Left lobe of liver (tissue), 2 donors: ENCODE measurements at regions not wholly inside any gene's neighbourhood (a gene's known extent, or its start where the extent isn't known, plus 50 kb on each side); places are given as distances from the start of the nearest gene placed in this dataset.

Source experiments
- ATAC-seq: fragments of 200-7000 bp; cut with Tn5 transposase; one replicate; pipeline ENCODE4 v1.9.1; 2020; ENCODE audit warnings: mild to moderate bottlenecking, moderate library complexity
- DNase-seq: peaks from one replicate; pipeline ENCODE4 v3.0.0-alpha.2; 2020; ENCODE audit warnings: low spot score
- donor health status: DM: no; HTN: no; CAD: no; lungs with moderate emphysema.
- donor health status: DM: no; HTN: yes; CAD: no.

DNA sequence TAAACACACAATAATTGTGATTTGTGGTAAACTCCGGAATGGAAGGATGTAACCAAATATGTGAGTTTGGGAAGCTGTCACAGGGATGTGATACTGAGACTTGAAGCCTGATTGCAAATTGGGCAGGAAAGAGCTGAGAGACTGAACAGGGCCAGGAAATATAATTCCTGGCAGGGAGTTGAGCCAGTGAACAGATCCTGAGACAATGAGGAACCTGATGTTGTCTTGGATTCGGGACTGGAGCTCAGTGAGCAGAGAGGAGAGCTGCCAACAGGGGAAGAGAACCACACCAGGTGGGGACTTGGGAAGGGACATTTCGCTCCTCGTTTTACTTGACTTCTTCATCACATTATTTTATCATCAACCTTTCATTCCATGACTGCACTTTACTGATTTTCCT is 386.0 kb downstream of the TLL1 start:
- ATAC-seq = no peak
- no peak for DNase-seq

- DNase-seq (no peak), ATAC-seq (no peak)
Measured at GRCh38 chr4:166274136-166274761, 401.2 kb downstream of the TLL1 start.

DNA sequence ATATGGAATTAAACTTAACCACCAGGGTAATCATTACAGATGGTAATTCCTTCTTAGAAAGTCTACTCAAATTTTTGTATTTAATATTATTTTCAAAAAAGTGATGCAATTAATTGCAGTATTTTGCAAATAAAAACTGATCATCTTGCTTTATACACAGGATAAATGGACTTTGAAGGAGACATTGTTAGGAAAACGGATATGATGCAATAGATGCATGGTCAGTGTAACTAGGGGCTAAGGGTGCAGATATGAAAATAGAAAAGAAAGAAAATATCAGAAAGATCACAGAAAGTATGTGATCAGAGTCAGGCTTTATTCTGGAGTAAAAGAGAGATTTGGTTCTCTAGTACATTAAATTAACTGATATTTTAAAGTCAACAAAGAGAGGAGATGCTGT is 401.7 kb downstream of the TLL1 start:
- no peak for ATAC-seq
- no peak for DNase-seq

GRCh38 chr4:166277401-166277800 is 404.4 kb downstream of the TLL1 start:
- DNase-seq (no peak), ATAC-seq (no peak)

- ATAC-seq (no peak), DNase-seq (no peak)
Measured at GRCh38 chr4:166277853-166278252, 404.8 kb downstream of the TLL1 start.

DNA sequence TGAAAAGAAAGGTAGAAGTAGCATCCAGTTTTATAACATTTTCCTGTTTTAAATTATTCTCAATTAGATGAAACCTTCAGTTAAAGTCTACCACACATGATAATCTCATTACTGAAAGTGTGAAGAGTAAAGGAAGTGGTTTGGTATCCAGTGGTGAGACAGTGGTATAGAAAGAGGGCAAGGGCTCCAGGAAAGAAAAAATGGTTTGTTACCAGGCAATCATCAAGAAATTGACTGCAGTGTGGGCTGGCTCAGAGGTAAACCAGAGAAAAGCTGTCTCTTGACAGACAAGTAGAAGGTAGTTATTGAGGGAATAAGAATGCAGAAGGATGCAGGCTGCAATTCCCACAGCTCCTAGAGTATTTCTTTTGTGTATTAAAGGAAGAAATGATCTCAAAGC is 406.2 kb downstream of the TLL1 start:
- DNase-seq (no peak), ATAC-seq (no peak)

- ATAC-seq = no peak
- no peak for DNase-seq
Measured at GRCh38 chr4:166280642-166281041, 407.6 kb downstream of the TLL1 start.

DNA sequence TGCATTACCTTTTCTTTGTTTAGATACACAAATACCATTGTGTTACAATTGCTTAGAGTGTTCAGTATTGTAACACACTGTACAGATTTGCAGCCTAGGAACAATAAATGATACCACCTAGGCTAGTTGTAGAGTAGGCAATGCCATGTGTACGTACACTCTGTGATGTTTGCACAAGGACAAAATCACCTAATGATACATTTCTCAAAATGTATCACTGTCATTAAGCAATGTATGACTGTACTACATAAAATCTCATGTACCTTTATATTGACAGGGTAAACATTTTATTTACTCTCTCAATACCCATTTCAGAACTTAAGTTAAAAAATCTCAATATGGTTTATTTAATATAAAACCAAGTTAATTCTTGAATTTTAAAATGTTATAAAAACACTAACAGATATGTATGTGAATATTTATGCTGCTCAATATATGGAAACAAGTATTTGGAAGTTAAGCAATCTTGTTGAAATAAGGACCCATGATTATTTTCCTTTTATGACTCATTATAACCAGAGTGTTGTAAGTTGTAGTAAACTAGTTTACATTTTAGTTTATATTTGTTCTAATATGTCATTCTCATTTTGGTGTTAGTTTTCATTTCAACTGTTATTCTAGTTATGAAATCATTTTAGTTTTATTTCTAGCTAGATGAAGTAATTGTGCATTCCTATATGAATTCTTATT is 409.2 kb downstream of the TLL1 start:
- DNase-seq = no peak

GRCh38 chr4:166284221-166284620 is 411.2 kb downstream of the TLL1 start:
- DNase-seq = no peak
- ATAC-seq = no peak

More for the DNA sequence above, 409.2 kb downstream of the TLL1 start:
- ATAC-seq = no peak

DNA sequence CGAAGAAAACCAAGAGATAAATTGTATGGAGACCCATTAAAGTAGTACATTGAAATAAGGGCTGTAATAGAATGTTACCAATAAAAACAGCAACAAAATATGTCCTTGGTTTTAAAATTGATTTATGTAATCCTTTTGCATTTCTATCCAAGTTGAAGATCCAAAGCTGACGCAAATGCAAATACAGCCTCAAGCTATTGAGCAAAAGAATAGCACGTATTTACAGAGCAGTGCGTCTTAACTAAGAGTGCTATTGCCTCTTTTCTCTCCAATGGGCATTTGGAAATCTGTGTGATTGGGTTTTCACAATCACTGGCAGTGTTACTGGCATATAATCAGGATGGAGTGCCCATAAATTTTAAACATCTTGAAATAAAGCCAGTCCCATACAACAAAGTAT is 417.4 kb downstream of the TLL1 start:
- no peak for DNase-seq
- ATAC-seq = no peak

GRCh38 chr4:166293556-166293955 is 420.5 kb downstream of the TLL1 start:
- no peak for DNase-seq
- no peak for ATAC-seq

DNA sequence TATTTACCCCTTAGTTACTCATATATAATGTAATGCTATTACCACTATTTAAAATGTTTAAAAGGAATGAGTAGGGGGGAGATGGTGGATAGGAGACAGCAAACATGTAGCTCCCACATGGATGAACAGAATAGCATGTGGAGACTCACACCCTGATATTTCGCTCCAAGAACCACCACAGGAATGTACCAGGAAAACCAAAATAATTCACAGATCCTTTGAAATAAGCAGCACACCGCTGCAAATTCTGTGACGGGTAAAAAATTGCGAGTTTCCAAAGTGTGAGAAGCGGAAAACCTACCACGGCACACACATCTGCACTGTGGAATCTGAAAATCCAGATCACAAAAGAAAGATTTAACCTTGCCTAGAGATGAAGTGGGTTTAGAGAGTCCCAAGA is 428.2 kb downstream of the TLL1 start:
- ATAC-seq (no peak), DNase-seq (no peak)

GRCh38 chr4:166308647-166309046 is 435.6 kb downstream of the TLL1 start:
- DNase-seq (no peak), ATAC-seq (no peak)

- no peak for DNase-seq
Measured at GRCh38 chr4:166309286-166309685, 436.2 kb downstream of the TLL1 start.

DNA sequence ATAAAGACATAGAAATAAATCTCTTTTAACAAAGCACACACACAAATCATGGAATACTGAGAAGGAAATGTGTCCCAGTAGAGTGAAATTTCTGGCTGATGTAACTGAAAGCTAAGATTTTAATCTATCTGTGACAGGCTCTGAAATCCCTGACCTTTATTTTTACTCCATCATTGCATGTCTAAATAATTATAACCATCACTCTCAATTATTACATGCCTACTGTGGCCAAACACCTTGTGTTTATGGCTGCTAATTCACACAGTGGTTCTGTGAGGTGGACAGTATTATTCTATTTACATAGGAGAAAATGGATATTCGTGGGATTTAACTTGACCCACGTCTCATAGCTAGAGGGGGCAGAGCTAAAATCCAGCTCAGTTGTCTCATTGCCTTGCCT is 438.1 kb downstream of the TLL1 start:
- DNase-seq (no peak), ATAC-seq (no peak)

More at GRCh38 chr4:166309286-166309685, 436.2 kb downstream of the TLL1 start:
- ATAC-seq = no peak

- ATAC-seq = no peak
- DNase-seq = no peak
Measured at GRCh38 chr4:166312166-166312565, 439.1 kb downstream of the TLL1 start.

- no peak for DNase-seq
- ATAC-seq = no peak
Measured at GRCh38 chr4:166314902-166315301, 441.9 kb downstream of the TLL1 start.

- DNase-seq (no peak), ATAC-seq (no peak)
Measured at GRCh38 chr4:166315721-166316467, 442.9 kb downstream of the TLL1 start.

- ATAC-seq = no peak
- no peak for DNase-seq
Measured at GRCh38 chr4:166318810-166319525, 445.9 kb downstream of the TLL1 start.

- no peak for ATAC-seq
- no peak for DNase-seq
Measured at GRCh38 chr4:166323250-166323649, 450.2 kb downstream of the TLL1 start.

- ATAC-seq (no peak), DNase-seq (no peak)
Measured at GRCh38 chr4:166324321-166324720, 451.3 kb downstream of the TLL1 start.
